SK-N-SH treated with all-trans-retinoic acid at 6 μM for 48 hours (cell line): ENCODE measurements at regions not wholly inside any gene's neighbourhood (a gene's known extent, or its start where the extent isn't known, plus 50 kb on each side); places are given as distances from the start of the nearest gene placed in this dataset.

Source experiments
- BACH2 ChIP-seq: fragments of 250-450 bp; sonication (Bioruptor Pico); IDR thresholded peaks from 2 replicates; pipeline ENCODE4 v1.9.0; 2021; ENCODE audit warnings: mild to moderate bottlenecking, borderline replicate concordance
- CSDC2 ChIP-seq: fragments of 250-450 bp; sonication (Bioruptor Pico); IDR thresholded peaks from 2 replicates; pipeline ENCODE4 v1.5.0; 2020; ENCODE audit warnings: mild to moderate bottlenecking, moderate library complexity
- PPARA ChIP-seq: fragments of 250-450 bp; sonication (Bioruptor Pico); IDR thresholded peaks from 2 replicates; pipeline ENCODE4 v1.5.0; 2020; ENCODE audit warnings: mild to moderate bottlenecking, borderline replicate concordance
- TCF4 ChIP-seq: fragments of 250-450 bp; sonication (Bioruptor Pico); IDR thresholded peaks from 2 replicates; pipeline ENCODE4 v1.8.0; 2021; ENCODE audit warnings: mild to moderate bottlenecking, moderate library complexity, borderline replicate concordance
- ZFP3 ChIP-seq: fragments of 250-450 bp; sonication (Bioruptor Pico); IDR thresholded peaks from 2 replicates; pipeline ENCODE4 v1.5.0; 2020; ENCODE audit warnings: mild to moderate bottlenecking, moderate library complexity
- ZFP30 ChIP-seq: fragments of 450-650 bp; formaldehyde crosslinking; IDR thresholded peaks from 2 replicates; pipeline ENCODE4 v1.5.0; 2022; ENCODE audit warnings: mild to moderate bottlenecking, moderate library complexity
- ZNF565 ChIP-seq: fragments of 450-650 bp; formaldehyde crosslinking; conservative IDR thresholded peaks from 2 replicates; pipeline ENCODE4 v1.5.0; 2020; ENCODE audit warnings: low read depth, mild to moderate bottlenecking, moderate library complexity
- TF ChIP-seq, protein P1 (sequence below): fragments of 250-450 bp; sonication (Bioruptor Pico); IDR thresholded peaks from 2 replicates; pipeline ENCODE4 v1.8.0; 2020; ENCODE audit warnings: mild to moderate bottlenecking, moderate library complexity, borderline replicate concordance

DNA sequence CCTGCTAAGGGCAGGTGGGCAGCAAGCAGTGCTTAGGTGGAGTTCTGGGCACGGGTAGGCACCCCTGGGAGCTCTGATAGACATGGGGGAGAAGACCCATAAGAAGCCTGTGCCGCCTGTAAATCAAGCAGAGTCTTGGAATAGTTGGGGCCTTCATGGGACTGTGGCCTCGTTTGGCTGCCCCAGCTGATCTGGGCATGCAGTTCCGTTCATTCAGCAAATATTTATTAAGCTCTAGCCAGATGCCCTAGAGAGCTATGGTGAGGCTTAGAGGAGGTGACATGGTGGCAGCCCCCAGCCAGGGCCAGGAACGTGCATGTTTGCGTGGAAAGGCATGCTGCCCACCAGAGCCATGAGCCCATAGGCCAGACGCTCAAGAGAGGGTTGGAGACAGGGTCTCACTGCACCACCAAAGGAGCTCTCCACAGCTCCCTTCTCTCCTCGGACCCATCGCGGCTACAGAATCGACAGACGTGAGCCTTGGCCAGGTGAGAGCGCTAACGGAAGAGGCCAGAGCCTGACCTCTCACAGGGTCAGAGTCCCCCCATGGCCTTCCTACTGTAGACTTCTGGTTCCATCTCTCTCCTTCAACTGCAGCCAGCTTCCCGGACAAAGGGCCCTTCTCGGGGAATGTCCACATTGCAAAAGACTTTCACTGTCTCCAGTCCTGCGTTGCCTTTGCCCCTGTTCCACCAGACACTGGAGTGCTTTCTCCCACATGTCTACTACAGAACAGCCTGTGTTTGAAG, 135.7 kb downstream of the INHBB start:
- TF ChIP-seq CSDC2 (no peak), TCF4 (CRISPR knock-in tag) (no peak), PPARA (CRISPR knock-in tag) (no peak), ZFP3 (CRISPR knock-in tag) (no peak), BACH2 (CRISPR knock-in tag) (no peak), ZFP30 (CRISPR knock-in tag) (no peak), ZNF565 (no peak)
- TF ChIP-seq, protein P1, sequence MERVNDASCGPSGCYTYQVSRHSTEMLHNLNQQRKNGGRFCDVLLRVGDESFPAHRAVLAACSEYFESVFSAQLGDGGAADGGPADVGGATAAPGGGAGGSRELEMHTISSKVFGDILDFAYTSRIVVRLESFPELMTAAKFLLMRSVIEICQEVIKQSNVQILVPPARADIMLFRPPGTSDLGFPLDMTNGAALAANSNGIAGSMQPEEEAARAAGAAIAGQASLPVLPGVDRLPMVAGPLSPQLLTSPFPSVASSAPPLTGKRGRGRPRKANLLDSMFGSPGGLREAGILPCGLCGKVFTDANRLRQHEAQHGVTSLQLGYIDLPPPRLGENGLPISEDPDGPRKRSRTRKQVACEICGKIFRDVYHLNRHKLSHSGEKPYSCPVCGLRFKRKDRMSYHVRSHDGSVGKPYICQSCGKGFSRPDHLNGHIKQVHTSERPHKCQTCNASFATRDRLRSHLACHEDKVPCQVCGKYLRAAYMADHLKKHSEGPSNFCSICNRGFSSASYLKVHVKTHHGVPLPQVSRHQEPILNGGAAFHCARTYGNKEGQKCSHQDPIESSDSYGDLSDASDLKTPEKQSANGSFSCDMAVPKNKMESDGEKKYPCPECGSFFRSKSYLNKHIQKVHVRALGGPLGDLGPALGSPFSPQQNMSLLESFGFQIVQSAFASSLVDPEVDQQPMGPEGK (CRISPR knock-in tag) = no peak
